Stimulated activated CD4-positive, alpha-beta T cell treated with anti-CD3 and anti-CD28 coated beads, TNF-alpha, amount 100 ng/mL, for 48 hours (primary cell): ENCODE measurements at regions not wholly inside any gene's neighbourhood (a gene's known extent, or its start where the extent isn't known, plus 50 kb on each side); places are given as distances from the start of the nearest gene placed in this dataset.

Experiments
- DNase-seq, 3 donors: peaks; one replicate each; pipeline ENCODE4 v3.0.0-alpha.2; 2020; ENCODE audit warnings: low read depth in 3 of 3

GRCh38 chr1:88062650-88063153, 621.4 kb upstream of the PKN2 start:
- DNase-seq, result no peak

GRCh38 chr1:88063605-88064004, 620.5 kb upstream of the PKN2 start:
- DNase-seq, result no peak

GRCh38 chr1:88068407-88068960, 615.6 kb upstream of the PKN2 start:
- no peak for DNase-seq

GRCh38 chr1:88070956-88071355, 613.1 kb upstream of the PKN2 start:
- DNase-seq, result no peak

- DNase-seq, result no peak
These were observed 609.4 kb upstream of the PKN2 start for GRCh38 chr1:88074661-88075060.

GRCh38 chr1:88075813-88076212, 608.3 kb upstream of the PKN2 start:
- no peak for DNase-seq

- DNase-seq, result no peak
These were observed 605.0 kb upstream of the PKN2 start for GRCh38 chr1:88079036-88079435.

GRCh38 chr1:88080875-88081274, 603.2 kb upstream of the PKN2 start:
- DNase-seq, result no peak

GRCh38 chr1:88088481-88088880, 595.6 kb upstream of the PKN2 start:
- DNase-seq, result no peak

GRCh38 chr1:88089961-88090360, 594.1 kb upstream of the PKN2 start:
- DNase-seq, result no peak

GRCh38 chr1:88098881-88099280, 585.2 kb upstream of the PKN2 start:
- DNase-seq, result no peak

GRCh38 chr1:88101041-88101440, 583.0 kb upstream of the PKN2 start:
- DNase-seq, result no peak

- DNase-seq, result no peak
These were observed 579.8 kb upstream of the PKN2 start for GRCh38 chr1:88104236-88104635.

GRCh38 chr1:88104886-88105285, 579.2 kb upstream of the PKN2 start:
- no peak for DNase-seq

GRCh38 chr1:88111816-88112215, 572.3 kb upstream of the PKN2 start:
- no peak for DNase-seq

- DNase-seq, result no peak
These were observed 566.5 kb upstream of the PKN2 start for GRCh38 chr1:88117597-88117996.

- DNase-seq, result no peak
These were observed 565.8 kb upstream of the PKN2 start for GRCh38 chr1:88118176-88118845.

- DNase-seq, result no peak
These were observed 559.5 kb upstream of the PKN2 start for GRCh38 chr1:88124614-88125013.

GRCh38 chr1:88126467-88126866, 557.6 kb upstream of the PKN2 start:
- DNase-seq, result no peak

GRCh38 chr1:88133991-88134390, 550.1 kb upstream of the PKN2 start:
- no peak for DNase-seq

GRCh38 chr1:88134983-88135921, 548.8 kb upstream of the PKN2 start:
- no peak for DNase-seq

GRCh38 chr1:88139633-88140032, 544.4 kb upstream of the PKN2 start:
- no peak for DNase-seq

- no peak for DNase-seq
These were observed 543.7 kb upstream of the PKN2 start for GRCh38 chr1:88140325-88140724.
